Smooth muscle cell (in vitro differentiated cells): ENCODE measurements at regions not wholly inside any gene's neighbourhood (a gene's known extent, or its start where the extent isn't known, plus 50 kb on each side); places are given as distances from the start of the nearest gene placed in this dataset.

Source experiments
- DNase-seq: peaks from one replicate; lab custom pipeline; 2025; ENCODE audit not compliant: unreplicated experiment; lab: John Stamatoyannopoulos, UW
- H2AFZ ChIP-seq: fragments of 200-600 bp; sonication (generic); 2 replicates; pipeline ENCODE4 v1.6.0; 2016; ENCODE audit warnings: antibody characterized with exemption, low read depth, mild to moderate bottlenecking
- H3F3A ChIP-seq: fragments of 200-600 bp; sonication (generic); 2 replicates; pipeline ENCODE4 v1.6.0; 2017; ENCODE audit warnings: antibody characterized with exemption, low read depth
- H3K27ac ChIP-seq: fragments of 200-600 bp; sonication (generic); 2 replicates; pipeline ENCODE4 v1.5.1; 2016; ENCODE audit warnings: low read depth, mild to moderate bottlenecking
- H3K27me3 ChIP-seq: fragments of 200-600 bp; sonication (generic); 2 replicates; pipeline ENCODE4 v1.6.1; 2016; ENCODE audit warnings: low read depth, mild to moderate bottlenecking
- H3K36me3 ChIP-seq: fragments of 200-600 bp; sonication (generic); 2 replicates; pipeline ENCODE4 v1.5.1; 2016; ENCODE audit warnings: low read depth
- H3K4me1 ChIP-seq: fragments of 200-600 bp; sonication (generic); 2 replicates; pipeline ENCODE4 v1.5.1; 2016; ENCODE audit warnings: low read depth
- H3K4me2 ChIP-seq: fragments of 200-600 bp; sonication (generic); 2 replicates; pipeline ENCODE4 v1.6.0; 2016; ENCODE audit warnings: mild to moderate bottlenecking
- H3K4me3 ChIP-seq: fragments of 200-600 bp; sonication (generic); 2 replicates; pipeline ENCODE4 v1.5.1; 2016; ENCODE audit warnings: mild to moderate bottlenecking
- H3K79me2 ChIP-seq: fragments of 200-600 bp; sonication (generic); 2 replicates; pipeline ENCODE4 v1.6.0; 2016; ENCODE audit warnings: low read depth, mild to moderate bottlenecking
- H3K9ac ChIP-seq: fragments of 200-600 bp; sonication (generic); 2 replicates; pipeline ENCODE4 v1.6.0; 2016; ENCODE audit warnings: low read depth
- H3K9me3 ChIP-seq: fragments of 200-600 bp; sonication (generic); replicated peaks from 2 replicates; pipeline ENCODE4 v1.5.1; 2016; ENCODE audit warnings: low read depth
- H4K20me1 ChIP-seq: fragments of 200-600 bp; sonication (generic); 2 replicates; pipeline ENCODE4 v1.6.0; 2016; ENCODE audit warnings: low read depth
- CTCF ChIP-seq: fragments of 200-600 bp; sonication (generic); IDR thresholded peaks from 2 replicates; pipeline ENCODE4 v1.5.1; 2017; ENCODE audit warnings: borderline replicate concordance, mild to moderate bottlenecking, antibody characterized with exemption; ENCODE audit not compliant: insufficient read depth, poor library complexity, severe bottlenecking
- WGBS: methylation state at CpG from one replicate; pipeline ENCODE4 v1.1.7; 2016; ENCODE audit warnings: low lambda C conversion rate; 5-methylcytosine and 5-hydroxymethylcytosine counted together

DNA sequence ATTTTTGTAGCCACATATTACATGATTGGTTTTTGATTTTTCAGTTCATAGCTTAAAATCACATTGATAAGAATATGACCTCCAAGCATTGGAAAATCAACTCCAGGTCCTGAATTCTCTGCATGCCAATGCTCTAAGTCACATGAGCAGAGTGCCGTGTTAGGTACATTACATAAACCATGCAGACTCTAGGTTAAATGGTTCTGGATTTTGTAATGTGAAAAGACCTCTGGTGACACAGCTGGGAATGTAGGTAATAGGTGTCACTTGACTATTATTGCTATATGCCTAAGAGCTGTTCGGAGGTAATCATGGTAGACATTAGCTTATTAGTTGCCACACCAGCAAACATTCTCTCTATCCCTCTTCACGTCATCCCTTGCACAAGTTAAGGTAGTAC is 231.1 kb upstream of the SALL1 start:
- no peak overlapping the region for H3K4me3 ChIP-seq
- H3K27me3 ChIP-seq: peaks cover 5% of the 10 kb centered on the region
- peaks cover 5% of the 10 kb centered on the region for H3K4me1 ChIP-seq
- no peaks in the 10 kb centered on the region for H3K36me3 ChIP-seq
- DNase-seq: no peak
- no peaks in the 10 kb centered on the region for H3K79me2 ChIP-seq
- no peaks in the 10 kb centered on the region for H3F3A ChIP-seq
- H4K20me1 ChIP-seq: no peaks in the 10 kb centered on the region
- H3K9me3 ChIP-seq: no peaks in the 10 kb centered on the region
- no peak for TF ChIP-seq CTCF
- no peak overlapping the region for H3K9ac ChIP-seq
- no peak overlapping the region for H3K27ac ChIP-seq
- WGBS: 38% methylated on average over 3 of the region's 3 CpGs
- H2AFZ ChIP-seq: no peak overlapping the region
- no peak overlapping the region for H3K4me2 ChIP-seq

- no peak overlapping the region for H3K27ac ChIP-seq
- 93% methylated on average over 3 of the region's 3 CpGs for WGBS
- H4K20me1 ChIP-seq: no peaks in the 10 kb centered on the region
- H3K4me2 ChIP-seq: no peak overlapping the region
- peaks cover 5% of the 10 kb centered on the region for H3K4me1 ChIP-seq
- H3K27me3 ChIP-seq: peaks cover 5% of the 10 kb centered on the region
- no peak overlapping the region for H2AFZ ChIP-seq
- H3K9me3 ChIP-seq: no peaks in the 10 kb centered on the region
- H3K4me3 ChIP-seq: no peak overlapping the region
- no peak overlapping the region for H3K9ac ChIP-seq
- no peak for TF ChIP-seq CTCF
- no peak for DNase-seq
- H3F3A ChIP-seq: no peaks in the 10 kb centered on the region
- no peaks in the 10 kb centered on the region for H3K79me2 ChIP-seq
- no peaks in the 10 kb centered on the region for H3K36me3 ChIP-seq
These were observed 225.0 kb upstream of the SALL1 start for GRCh38 chr16:51376080-51376479.

DNA sequence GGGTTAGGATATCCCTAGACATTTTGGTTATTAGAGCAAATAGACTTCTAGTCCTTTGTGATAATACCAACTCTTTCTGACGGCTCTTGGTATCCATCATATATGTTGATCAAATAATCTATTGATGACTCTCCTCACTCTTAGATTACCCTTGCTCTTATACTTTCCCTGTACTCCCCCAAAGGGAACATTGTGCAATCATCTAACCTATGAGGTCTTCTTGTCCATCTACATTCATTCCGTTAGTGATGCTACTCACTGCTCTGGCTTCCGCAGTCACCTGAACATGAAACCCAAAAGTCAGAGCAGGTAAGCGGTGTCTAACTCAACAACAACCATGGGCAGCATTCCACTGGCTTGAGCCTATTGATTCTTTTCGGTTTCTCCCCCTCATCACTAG is 223.7 kb upstream of the SALL1 start:
- TF ChIP-seq CTCF: no peak
- Histone ChIP-seq H3K36me3 (no peaks in the 10 kb centered on the region), H3K27ac (no peak overlapping the region), H3K27me3 (peaks cover 5% of the 10 kb centered on the region), H2AFZ (no peak overlapping the region), H3F3A (no peaks in the 10 kb centered on the region), H3K79me2 (no peaks in the 10 kb centered on the region), H4K20me1 (no peaks in the 10 kb centered on the region), H3K4me3 (no peak overlapping the region), H3K4me1 (peaks cover 5% of the 10 kb centered on the region), H3K9ac (no peak overlapping the region), H3K4me2 (no peak overlapping the region), H3K9me3 (no peaks in the 10 kb centered on the region)
- WGBS: 97% methylated on average over 5 of the region's 5 CpGs
- no peak for DNase-seq

DNA sequence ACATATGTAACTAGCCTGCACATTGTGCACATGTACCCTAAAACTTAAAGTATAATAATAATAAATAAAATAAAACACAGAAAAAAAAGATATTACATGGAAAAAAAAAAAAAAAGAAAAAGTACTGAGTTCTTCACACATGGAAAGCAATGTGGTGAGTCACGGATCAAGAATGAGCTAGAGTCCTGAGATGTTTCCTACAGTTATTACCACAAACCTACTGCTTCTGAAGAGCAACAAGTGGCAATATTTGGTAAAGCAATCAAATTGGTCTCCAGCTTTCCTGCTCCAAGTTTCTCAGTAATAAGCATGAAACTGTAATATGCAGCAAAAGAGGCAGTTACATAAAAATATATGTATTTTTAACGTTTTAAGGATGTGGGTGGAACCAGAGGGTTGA is 223.3 kb upstream of the SALL1 start:
- DNase-seq: no peak
- Histone ChIP-seq H3K27ac (no peak overlapping the region), H3F3A (no peaks in the 10 kb centered on the region)

More for the DNA sequence above, 223.3 kb upstream of the SALL1 start:
- Histone ChIP-seq H3K36me3 (no peaks in the 10 kb centered on the region), H3K27me3 (peaks cover 5% of the 10 kb centered on the region), H3K4me2 (no peak overlapping the region), H3K4me1 (peaks cover 5% of the 10 kb centered on the region), H3K9me3 (no peaks in the 10 kb centered on the region), H3K4me3 (no peak overlapping the region), H3K79me2 (no peaks in the 10 kb centered on the region), H3K9ac (no peak overlapping the region), H2AFZ (no peak overlapping the region), H4K20me1 (no peaks in the 10 kb centered on the region)
- WGBS: 90% methylated on average over 2 of the region's 2 CpGs
- TF ChIP-seq CTCF: no peak
